ENCODE measurements at regions not wholly inside any gene's neighbourhood (a gene's known extent, or its start where the extent isn't known, plus 50 kb on each side); places are given as distances from the start of the nearest gene placed in this dataset.

DNA sequence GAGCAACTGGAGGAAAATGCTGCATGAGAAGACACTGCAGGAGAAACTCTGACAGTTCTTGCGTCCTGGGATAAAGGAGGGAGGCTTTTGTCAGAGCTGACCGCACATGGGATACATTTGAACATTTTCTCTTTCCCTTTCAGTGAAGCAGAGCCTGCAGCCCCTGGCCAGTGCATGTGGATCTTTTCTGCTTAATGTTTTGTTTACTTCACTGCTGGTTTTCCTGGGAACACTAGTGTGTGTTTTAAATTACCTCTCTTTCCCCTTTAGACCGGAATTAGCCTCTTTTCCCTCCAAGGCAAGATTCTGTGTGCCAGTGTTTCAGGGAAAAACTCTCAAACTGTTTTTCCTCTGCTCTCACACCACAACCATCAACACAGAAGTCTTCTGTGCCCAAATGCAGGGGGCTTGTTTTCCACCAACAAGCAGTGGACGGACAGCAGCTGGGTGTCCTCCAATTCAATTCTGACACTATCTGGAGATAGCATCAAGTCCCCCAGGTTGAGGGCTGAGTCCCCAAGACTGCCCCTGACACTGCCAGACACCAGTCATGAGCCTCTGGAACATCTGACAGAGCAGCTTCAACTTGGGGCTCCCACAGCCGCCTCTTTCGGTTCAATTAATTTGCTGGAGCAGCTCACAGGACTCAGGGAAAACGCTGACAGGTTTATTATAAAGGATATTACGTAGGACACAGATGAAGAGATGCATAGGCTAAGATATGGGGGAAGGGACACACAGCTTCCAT, 136.2 kb downstream of the RHOU start:
- TF ChIP-seq CTCF (conservative IDR thresholded peaks at IDR 0.05; ENCODE audit: low read depth, low read length) = no peak
- no peak for TF ChIP-seq EZH2 (IDR thresholded peaks at IDR 0.05; ENCODE audit: borderline replicate concordance, low read depth, low read length, poor library complexity, severe bottlenecking)
